Activated naive CD8-positive, alpha-beta T cell treated with anti-CD3 and anti-CD28 coated beads for 36 hours (primary cell): ENCODE measurements at regions not wholly inside any gene's neighbourhood (a gene's known extent, or its start where the extent isn't known, plus 50 kb on each side); places are given as distances from the start of the nearest gene placed in this dataset.
"Not testable (repeated sequence)": the region's sequence is repeated elsewhere in the genome, so short reads cannot be mapped to it uniquely, and the experiment has no call there.

ENCODE experiments used
- DNase-seq: peaks from one replicate; pipeline ENCODE4 v3.0.0; 2021
- H3K27ac Mint-ChIP-seq: one replicate; pipeline ENCODE4 v1.8.0; 2022; ENCODE audit warnings: mild to moderate bottlenecking, moderate library complexity, mixed read lengths
- H3K27me3 Mint-ChIP-seq: one replicate; pipeline ENCODE4 v1.8.0; 2022; ENCODE audit warnings: mild to moderate bottlenecking, mixed read lengths
- H3K36me3 Mint-ChIP-seq: one replicate; pipeline ENCODE4 v1.8.0; 2021; ENCODE audit warnings: mild to moderate bottlenecking, mixed read lengths
- H3K4me1 Mint-ChIP-seq: one replicate; pipeline ENCODE4 v1.8.0; 2021; ENCODE audit warnings: mixed read lengths
- H3K4me3 Mint-ChIP-seq: one replicate; pipeline ENCODE4 v1.8.0; 2022; ENCODE audit warnings: mild to moderate bottlenecking, moderate library complexity, mixed read lengths
- H3K9me3 Mint-ChIP-seq: one replicate; pipeline ENCODE4 v1.8.0; 2022; ENCODE audit warnings: mixed read lengths

- Mint-ChIP-seq H3K4me1 (no peaks in the 10 kb centered on the region), H3K36me3 (no peaks in the 10 kb centered on the region), H3K4me3 (no peak overlapping the region), H3K9me3 (no peaks in the 10 kb centered on the region), H3K27me3 (peaks cover 7% of the 10 kb centered on the region), H3K27ac (no peak overlapping the region)
- no peak for DNase-seq
Observed at GRCh38 chr17:5919089-5919488, 151.1 kb upstream of the WSCD1 start.

DNA sequence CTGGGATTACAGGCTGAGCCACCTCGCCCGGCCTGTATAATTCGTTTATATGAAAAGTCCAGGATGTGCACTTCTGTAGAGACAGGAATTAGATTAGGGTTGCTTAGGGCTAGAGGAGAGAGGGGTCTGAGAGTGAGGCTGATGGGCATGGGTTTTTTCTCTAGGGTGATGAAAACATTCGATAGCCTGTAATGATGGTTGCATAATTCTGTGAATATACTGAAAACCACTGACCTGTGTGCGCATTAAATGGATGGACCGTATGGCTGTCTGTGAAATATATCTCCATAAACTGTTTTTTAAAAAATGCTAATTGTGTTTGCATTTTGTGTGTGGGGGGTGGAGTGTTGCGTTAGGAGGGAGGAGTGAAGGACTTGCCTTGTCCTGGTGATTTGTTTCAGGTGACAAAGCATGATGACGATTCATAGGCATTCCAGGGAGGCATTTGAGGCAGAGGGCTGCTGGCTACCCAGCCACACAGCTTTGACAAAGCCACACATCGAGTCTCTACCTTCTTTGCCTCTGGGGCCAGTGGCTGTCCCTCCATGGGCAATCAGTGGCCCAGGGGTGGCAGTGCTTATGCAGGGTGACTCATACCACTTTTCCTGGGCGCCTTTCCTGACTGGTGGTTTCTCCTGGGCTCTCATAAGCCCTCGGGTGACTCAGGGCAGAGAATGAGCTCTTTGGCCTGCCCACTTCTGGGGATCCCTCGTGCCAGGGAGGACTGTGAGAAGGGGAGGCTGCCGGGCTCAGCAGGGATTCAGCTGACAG is 148.5 kb upstream of the WSCD1 start:
- H3K27ac Mint-ChIP-seq = no peak overlapping the region
- H3K9me3 Mint-ChIP-seq = no peaks in the 10 kb centered on the region
- no peaks in the 10 kb centered on the region for H3K36me3 Mint-ChIP-seq
- no peaks in the 10 kb centered on the region for H3K4me1 Mint-ChIP-seq
- DNase-seq = no peak
- peaks cover 7% of the 10 kb centered on the region for H3K27me3 Mint-ChIP-seq
- H3K4me3 Mint-ChIP-seq = no peak overlapping the region

DNA sequence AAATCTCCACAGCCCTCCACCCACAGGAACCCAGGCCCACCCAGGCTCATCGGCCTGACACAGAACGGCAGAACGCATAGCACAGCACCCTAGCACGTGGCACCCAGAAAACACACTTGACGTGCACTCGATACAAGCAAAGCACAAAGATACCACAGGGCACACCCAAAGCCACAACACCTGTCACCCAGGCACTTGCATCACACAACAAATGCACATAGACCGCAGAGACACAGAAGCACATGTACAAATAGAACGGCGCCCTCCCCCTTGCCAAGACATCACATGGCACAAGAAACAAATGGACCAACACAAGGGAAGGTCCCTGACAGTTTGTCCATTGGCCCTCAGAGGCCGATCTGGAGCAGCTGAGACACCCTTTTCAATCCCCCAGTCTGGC is 147.7 kb upstream of the WSCD1 start:
- no peak for DNase-seq
- H3K4me1 Mint-ChIP-seq = no peaks in the 10 kb centered on the region
- H3K36me3 Mint-ChIP-seq = no peaks in the 10 kb centered on the region
- H3K4me3 Mint-ChIP-seq = no peak overlapping the region
- no peaks in the 10 kb centered on the region for H3K9me3 Mint-ChIP-seq
- H3K27ac Mint-ChIP-seq = no peak overlapping the region
- peaks cover 7% of the 10 kb centered on the region for H3K27me3 Mint-ChIP-seq

DNA sequence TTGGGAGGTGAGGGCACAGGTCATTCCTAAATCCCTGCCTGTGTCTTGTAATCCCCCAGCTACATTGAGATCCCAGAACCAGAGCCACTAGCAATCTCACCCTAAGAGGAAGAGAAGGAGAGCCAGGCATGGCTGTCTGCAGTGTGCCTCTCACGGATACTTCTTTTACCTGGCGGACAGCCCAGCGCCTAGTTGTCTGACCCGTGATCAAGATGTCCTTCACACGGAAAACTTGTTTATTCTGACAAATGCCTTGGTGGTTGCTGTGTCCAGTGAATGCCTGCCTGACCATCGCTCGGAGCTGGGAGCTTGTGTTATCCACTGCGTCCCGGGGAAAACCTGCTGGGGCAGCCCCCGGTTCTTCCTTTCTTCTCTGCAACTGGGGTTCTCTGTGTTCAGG is 140.5 kb upstream of the WSCD1 start:
- H3K4me1 Mint-ChIP-seq = no peaks in the 10 kb centered on the region
- no peaks in the 10 kb centered on the region for H3K36me3 Mint-ChIP-seq
- peaks cover 16% of the 10 kb centered on the region for H3K27me3 Mint-ChIP-seq
- H3K27ac Mint-ChIP-seq = no peak overlapping the region
- H3K9me3 Mint-ChIP-seq = peaks cover 3% of the 10 kb centered on the region
- no peak overlapping the region for H3K4me3 Mint-ChIP-seq
- DNase-seq = no peak

GRCh38 chr17:5930555-5930954 is 139.6 kb upstream of the WSCD1 start:
- not testable (repeated sequence) for H3K36me3 Mint-ChIP-seq, H3K27ac Mint-ChIP-seq, H3K4me3 Mint-ChIP-seq, H3K9me3 Mint-ChIP-seq, DNase-seq, H3K4me1 Mint-ChIP-seq
- H3K27me3 Mint-ChIP-seq = peaks cover 16% of the 10 kb centered on the region

DNA sequence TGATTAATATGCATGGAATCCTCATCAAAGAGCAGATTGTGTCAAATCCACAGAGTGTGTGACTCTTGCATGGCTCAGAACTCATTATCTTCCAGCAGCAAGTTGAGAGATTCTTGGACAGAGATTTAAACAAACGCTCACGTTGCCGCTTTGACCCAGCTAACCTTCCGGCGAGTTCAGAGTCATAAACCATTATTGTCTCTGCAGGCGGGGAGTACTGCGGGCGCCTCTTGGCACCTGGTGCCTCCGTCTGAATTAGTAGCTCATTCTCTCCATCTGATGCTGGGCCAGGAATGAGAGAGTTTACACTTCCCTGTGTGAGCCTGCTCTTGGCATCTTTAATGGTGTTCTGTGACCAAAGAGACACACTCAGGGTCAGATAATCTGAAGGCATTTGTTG is 138.6 kb upstream of the WSCD1 start:
- DNase-seq = no peak
- Mint-ChIP-seq H3K27ac (no peak overlapping the region), H3K4me1 (no peaks in the 10 kb centered on the region), H3K27me3 (peaks cover 16% of the 10 kb centered on the region), H3K9me3 (peaks cover 3% of the 10 kb centered on the region), H3K4me3 (no peak overlapping the region), H3K36me3 (no peaks in the 10 kb centered on the region)

- Mint-ChIP-seq H3K4me1 (no peaks in the 10 kb centered on the region), H3K4me3 (no peak overlapping the region), H3K36me3 (no peaks in the 10 kb centered on the region), H3K27me3 (peaks cover 16% of the 10 kb centered on the region), H3K27ac (no peak overlapping the region), H3K9me3 (peaks cover 3% of the 10 kb centered on the region)
- DNase-seq = no peak
Observed at GRCh38 chr17:5933430-5933829, 136.7 kb upstream of the WSCD1 start.

- Mint-ChIP-seq H3K27ac (no peak overlapping the region), H3K36me3 (no peaks in the 10 kb centered on the region), H3K4me3 (no peak overlapping the region), H3K9me3 (peaks cover 3% of the 10 kb centered on the region), H3K4me1 (no peaks in the 10 kb centered on the region), H3K27me3 (peaks cover 28% of the 10 kb centered on the region)
- DNase-seq = no peak
Observed at GRCh38 chr17:5941258-5941657, 128.9 kb upstream of the WSCD1 start.

DNA sequence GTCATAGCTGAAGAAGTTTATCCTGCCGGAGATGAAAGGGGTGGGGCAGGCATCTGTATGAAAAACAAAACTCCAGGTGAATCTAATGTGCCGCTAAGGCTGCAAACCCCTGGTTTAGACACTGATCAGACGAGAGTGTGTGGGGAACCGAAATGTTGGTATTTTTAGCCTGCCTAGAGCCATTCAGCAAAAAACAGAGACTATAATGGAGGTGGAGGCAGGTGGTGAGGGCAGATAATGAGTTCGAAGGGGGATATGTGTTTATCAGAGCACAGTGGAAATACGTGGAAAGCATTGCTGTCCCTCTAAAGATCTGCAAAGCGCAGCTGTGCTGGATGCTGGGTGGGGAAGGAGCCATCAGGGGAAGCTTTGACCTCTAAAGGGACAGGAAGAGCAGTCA is 127.5 kb upstream of the WSCD1 start:
- H3K4me1 Mint-ChIP-seq = no peaks in the 10 kb centered on the region
- H3K27me3 Mint-ChIP-seq = peaks cover 36% of the 10 kb centered on the region
- H3K9me3 Mint-ChIP-seq = peaks cover 6% of the 10 kb centered on the region
- no peak overlapping the region for H3K27ac Mint-ChIP-seq
- H3K4me3 Mint-ChIP-seq = no peak overlapping the region
- H3K36me3 Mint-ChIP-seq = no peaks in the 10 kb centered on the region
- DNase-seq = no peak

DNA sequence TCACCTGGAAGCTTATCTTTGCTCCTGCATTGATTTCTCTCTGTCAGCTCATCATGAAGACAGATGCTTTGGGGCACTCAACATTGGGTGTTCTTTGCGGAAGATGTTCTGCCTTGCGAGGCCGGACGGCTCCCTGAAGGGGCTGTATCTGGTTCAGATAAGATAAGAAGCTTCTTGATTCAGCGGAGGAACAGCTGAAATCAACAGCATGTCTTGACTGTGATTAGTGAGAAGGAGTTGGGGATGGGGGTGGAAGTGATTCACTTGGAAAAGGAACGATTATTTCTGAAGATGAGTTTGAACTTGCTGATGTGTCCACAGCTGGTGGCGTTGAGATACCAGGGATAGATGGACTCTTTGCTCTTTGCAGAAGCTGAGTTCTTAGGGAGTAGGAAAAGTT is 126.9 kb upstream of the WSCD1 start:
- no peak for DNase-seq
- no peak overlapping the region for H3K27ac Mint-ChIP-seq
- H3K27me3 Mint-ChIP-seq = peaks cover 42% of the 10 kb centered on the region
- H3K9me3 Mint-ChIP-seq = peaks cover 6% of the 10 kb centered on the region
- H3K4me3 Mint-ChIP-seq = no peak overlapping the region
- no peaks in the 10 kb centered on the region for H3K36me3 Mint-ChIP-seq
- H3K4me1 Mint-ChIP-seq = no peaks in the 10 kb centered on the region

GRCh38 chr17:5943982-5944381 is 126.2 kb upstream of the WSCD1 start:
- no peaks in the 10 kb centered on the region for H3K36me3 Mint-ChIP-seq
- H3K27ac Mint-ChIP-seq = no peak overlapping the region
- H3K4me3 Mint-ChIP-seq = no peak overlapping the region
- H3K27me3 Mint-ChIP-seq = peaks cover 44% of the 10 kb centered on the region
- peaks cover 6% of the 10 kb centered on the region for H3K9me3 Mint-ChIP-seq
- no peak for DNase-seq
- H3K4me1 Mint-ChIP-seq = no peaks in the 10 kb centered on the region

DNA sequence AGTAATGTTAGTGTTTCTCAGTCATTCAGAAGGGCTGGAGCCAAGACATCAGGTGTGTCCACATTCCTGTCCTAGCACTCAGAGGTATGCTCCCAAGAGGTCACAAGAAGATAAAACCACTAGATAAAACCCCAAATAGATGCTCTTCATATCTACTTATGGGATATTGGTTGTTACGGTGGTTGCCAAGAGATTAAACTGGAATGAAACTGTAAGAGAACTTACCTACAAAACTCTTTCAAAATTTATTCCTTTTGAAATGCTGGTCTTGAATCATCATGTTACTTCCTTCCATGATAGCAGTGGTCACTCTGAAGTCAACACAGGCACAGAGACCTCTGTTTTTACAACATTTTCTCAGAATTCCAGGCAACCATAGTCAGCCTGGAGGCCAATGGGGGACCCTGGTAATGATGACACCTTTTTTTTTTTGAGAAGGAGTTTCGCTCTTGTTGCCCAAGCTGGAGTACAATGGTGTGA is 122.4 kb upstream of the WSCD1 start:
- Mint-ChIP-seq H3K27me3 (peaks cover 60% of the 10 kb centered on the region), H3K9me3 (peaks cover 6% of the 10 kb centered on the region), H3K4me3 (no peak overlapping the region), H3K36me3 (no peaks in the 10 kb centered on the region), H3K27ac (no peak overlapping the region), H3K4me1 (no peaks in the 10 kb centered on the region)
- DNase-seq = no peak

- H3K4me3 Mint-ChIP-seq = no peak overlapping the region
- no peak for DNase-seq
- no peaks in the 10 kb centered on the region for H3K4me1 Mint-ChIP-seq
- no peak overlapping the region for H3K27ac Mint-ChIP-seq
- H3K27me3 Mint-ChIP-seq = peaks cover 52% of the 10 kb centered on the region
- peaks cover 6% of the 10 kb centered on the region for H3K9me3 Mint-ChIP-seq
- no peaks in the 10 kb centered on the region for H3K36me3 Mint-ChIP-seq
Observed at GRCh38 chr17:5948811-5949210, 121.4 kb upstream of the WSCD1 start.

DNA sequence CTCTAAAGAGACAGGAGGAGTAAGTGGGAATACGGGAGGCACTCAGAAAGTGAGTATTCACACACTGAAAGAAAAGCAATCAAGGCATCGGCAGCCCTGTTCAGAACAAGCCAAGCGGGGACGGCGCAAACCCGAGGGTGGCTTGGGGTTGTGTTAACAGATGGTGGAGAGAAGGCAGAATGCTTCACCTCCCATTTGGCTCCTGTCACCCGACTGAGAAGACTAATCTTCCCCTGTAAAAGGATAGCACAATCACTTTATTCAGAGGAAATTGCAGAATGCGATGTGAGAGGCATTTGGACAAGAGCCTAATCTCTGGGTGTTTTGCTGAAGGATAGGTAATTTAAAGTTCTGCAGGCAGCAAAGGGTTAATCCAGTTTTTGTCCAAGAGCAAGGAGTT is 119.3 kb upstream of the WSCD1 start:
- H3K4me3 Mint-ChIP-seq = no peak overlapping the region
- peaks cover 51% of the 10 kb centered on the region for H3K27me3 Mint-ChIP-seq
- H3K27ac Mint-ChIP-seq = no peak overlapping the region
- H3K36me3 Mint-ChIP-seq = no peaks in the 10 kb centered on the region
- peaks cover 9% of the 10 kb centered on the region for H3K9me3 Mint-ChIP-seq
- H3K4me1 Mint-ChIP-seq = no peaks in the 10 kb centered on the region
- no peak for DNase-seq

GRCh38 chr17:5951912-5952311 is 118.3 kb upstream of the WSCD1 start:
- Mint-ChIP-seq H3K4me1 (no peaks in the 10 kb centered on the region), H3K27me3 (peaks cover 50% of the 10 kb centered on the region), H3K36me3 (no peaks in the 10 kb centered on the region), H3K4me3 (no peak overlapping the region), H3K27ac (no peak overlapping the region), H3K9me3 (peaks cover 8% of the 10 kb centered on the region)
- DNase-seq = no peak

- no peaks in the 10 kb centered on the region for H3K4me1 Mint-ChIP-seq
- H3K36me3 Mint-ChIP-seq = no peaks in the 10 kb centered on the region
- no peak overlapping the region for H3K27ac Mint-ChIP-seq
- no peak for DNase-seq
- H3K9me3 Mint-ChIP-seq = peaks cover 8% of the 10 kb centered on the region
- H3K27me3 Mint-ChIP-seq = peaks cover 48% of the 10 kb centered on the region
- no peak overlapping the region for H3K4me3 Mint-ChIP-seq
Observed at GRCh38 chr17:5952518-5952917, 117.7 kb upstream of the WSCD1 start.
